HPDE6-E6E7 (cell line): ENCODE measurements at regions not wholly inside any gene's neighbourhood (a gene's known extent, or its start where the extent isn't known, plus 50 kb on each side); places are given as distances from the start of the nearest gene placed in this dataset.

Experiments used
- DNase-seq: peaks from one replicate; pipeline ENCODE4 v3.0.0; 2011; ENCODE audit warnings: missing footprints; ENCODE audit errors: extremely low spot score

GRCh38 chr7:131221061-131221460 is 106.6 kb upstream of the MKLN1 start:
- DNase-seq: no peak

GRCh38 chr7:131222171-131222570 is 105.5 kb upstream of the MKLN1 start:
- DNase-seq: no peak

DNA sequence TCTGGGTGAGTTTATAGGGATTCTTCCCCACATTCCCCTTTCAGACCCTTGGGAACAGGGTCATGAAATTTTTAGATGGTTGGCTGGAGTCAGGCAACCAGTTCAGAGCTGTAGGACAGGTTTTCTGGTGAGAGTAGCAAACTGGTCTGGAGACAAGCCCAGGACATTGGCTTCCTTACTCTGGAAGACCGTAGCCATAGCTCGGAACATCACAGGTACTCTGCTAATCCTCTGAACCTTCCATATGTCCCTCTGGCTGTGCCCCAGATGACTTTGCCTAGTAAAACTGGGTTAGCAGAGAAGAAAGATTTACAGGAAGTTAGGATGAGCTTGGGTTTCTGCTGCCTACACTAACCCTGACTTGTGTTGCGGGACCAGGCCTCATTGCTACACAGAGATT is 104.5 kb upstream of the MKLN1 start:
- no peak for DNase-seq

DNA sequence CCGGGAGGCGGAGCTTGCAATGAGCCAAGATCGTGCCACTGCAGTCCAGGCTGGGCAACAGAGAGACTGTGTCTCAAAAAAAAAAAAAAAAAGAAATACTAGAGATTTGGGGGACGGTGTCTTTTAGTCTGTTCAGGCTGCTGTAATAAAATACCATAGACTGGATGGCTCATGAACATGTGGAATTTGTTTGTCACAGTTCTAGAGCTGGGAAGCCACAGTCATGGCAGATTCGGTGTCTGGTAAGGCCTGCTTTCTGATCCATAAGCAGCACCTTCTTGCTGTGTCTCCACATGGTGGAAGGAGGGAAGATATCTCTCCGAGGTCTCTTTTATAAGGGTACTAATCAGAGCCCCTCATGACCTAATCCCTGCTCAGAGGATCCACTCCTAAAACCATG is 102.7 kb upstream of the MKLN1 start:
- DNase-seq: no peak

DNA sequence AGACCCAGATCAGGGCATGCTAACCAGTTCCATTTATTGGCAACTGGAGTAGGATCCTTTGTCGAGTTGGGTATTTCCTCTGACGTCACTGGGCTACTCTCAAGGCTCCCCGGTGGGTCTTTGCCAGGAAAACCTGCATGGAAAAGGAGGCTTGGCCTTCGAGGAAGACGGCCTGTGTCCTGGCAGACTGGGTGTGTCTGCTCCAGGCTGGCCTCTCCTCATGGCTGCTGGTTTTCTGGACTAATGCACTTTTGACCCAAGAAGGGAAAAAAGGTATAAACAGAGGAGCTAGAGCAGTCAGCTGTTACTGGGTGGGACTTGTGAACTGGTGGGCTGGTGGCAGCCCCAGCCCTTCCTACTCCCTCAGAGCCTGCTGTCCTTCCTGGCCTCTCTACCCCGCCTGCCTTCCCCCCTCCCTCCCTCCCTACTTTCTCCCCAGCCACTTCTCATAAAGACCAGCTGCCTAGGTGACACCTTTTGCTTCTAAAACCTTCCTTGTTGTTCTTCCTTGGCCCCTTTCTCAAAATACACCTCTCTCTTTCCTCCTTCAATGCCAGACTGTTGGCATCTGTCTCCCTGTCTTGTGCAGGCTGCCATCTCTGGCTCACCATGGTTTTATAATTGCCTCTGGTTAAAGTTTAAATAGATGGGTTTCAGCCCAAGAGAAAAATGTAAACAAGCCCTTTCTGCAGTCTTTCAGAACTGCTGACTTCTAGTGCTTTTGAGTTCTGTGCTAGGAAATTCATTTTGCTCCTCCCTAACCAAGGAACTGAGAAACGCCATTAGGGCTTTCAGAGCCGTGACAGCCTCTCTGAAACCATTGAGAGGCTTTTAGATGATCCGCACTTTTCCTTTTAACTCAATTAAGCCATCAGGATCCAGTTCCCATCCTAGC is 101.8 kb upstream of the MKLN1 start:
- no peak for DNase-seq

DNA sequence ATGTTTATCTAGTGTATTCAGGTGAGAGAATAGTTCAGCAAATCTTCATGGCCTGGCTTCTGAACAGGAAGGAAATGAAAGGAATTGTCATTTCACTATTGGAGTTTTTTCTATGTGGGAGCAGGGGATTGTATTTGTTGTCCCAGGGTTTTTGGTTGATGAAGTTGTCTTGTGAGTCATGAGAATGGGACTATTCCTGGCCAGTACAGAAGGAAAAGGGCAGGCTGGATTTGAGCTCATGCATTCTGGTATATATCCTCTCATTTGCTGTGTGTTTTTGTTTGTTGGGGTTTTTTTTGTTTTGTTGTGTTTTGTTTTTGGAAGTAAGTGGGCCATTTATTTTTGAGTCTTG is 101.2 kb upstream of the MKLN1 start:
- no peak for DNase-seq

DNA sequence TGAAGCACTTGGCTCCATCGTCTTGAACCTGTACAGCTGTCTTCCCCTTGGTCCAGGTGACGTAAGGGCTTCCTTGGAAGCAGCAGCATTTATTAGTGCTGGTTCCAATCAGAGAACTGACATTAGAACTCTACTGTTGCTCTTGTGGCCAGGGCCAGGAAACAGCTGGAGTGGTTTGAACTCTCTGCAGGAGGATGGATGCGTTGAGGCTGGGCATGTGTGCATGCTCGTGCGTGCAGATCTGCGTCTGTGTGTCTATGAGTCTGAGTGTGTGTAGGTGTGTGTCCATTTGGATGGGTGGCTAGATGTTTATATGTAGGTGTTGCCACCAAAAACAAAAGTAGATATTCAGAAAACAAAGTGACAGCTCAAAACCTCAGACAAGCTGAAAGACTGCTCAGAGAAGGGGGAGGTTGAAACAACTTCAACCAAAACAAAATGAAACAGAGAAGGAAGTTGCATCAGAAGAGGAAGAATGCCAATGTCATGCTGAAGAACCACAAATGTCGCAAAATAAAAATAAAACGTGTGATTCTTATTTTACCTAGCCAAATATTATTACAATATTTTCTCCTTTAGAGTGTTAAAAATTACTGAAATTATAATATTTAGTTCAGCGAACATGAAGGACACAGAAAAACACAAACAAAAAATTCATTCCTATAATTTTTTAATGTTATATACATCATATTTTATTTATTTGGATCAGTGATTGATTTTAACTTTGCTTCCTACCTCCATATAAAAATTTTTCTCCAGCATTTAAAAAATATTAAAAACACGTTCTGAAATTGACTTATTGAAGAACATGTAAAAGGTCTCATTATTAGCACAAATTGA is 96.1 kb upstream of the MKLN1 start:
- DNase-seq: no peak

DNA sequence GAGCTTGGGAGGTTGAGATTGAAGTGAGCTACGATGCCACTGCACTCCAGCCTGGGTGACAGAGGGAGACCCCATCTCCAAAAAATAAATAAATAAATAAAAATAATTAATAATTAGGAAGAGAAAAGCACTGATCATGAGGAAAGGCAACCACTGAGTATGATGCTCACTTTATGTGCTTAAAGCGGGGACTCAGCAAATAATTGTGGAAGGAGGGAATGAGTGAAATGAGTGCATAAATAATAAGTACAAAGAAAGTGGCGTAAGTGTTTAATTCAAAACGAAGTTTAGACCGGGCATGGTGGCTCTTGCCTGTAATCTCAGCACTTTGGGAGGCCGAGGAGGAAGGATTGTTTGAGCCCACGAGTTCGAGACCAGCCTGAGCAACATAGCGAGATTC is 94.9 kb upstream of the MKLN1 start:
- DNase-seq: no peak

- DNase-seq: no peak
These were observed 94.5 kb upstream of the MKLN1 start for GRCh38 chr7:131233193-131233592.

- DNase-seq: no peak
These were observed 92.8 kb upstream of the MKLN1 start for GRCh38 chr7:131234719-131235488.

DNA sequence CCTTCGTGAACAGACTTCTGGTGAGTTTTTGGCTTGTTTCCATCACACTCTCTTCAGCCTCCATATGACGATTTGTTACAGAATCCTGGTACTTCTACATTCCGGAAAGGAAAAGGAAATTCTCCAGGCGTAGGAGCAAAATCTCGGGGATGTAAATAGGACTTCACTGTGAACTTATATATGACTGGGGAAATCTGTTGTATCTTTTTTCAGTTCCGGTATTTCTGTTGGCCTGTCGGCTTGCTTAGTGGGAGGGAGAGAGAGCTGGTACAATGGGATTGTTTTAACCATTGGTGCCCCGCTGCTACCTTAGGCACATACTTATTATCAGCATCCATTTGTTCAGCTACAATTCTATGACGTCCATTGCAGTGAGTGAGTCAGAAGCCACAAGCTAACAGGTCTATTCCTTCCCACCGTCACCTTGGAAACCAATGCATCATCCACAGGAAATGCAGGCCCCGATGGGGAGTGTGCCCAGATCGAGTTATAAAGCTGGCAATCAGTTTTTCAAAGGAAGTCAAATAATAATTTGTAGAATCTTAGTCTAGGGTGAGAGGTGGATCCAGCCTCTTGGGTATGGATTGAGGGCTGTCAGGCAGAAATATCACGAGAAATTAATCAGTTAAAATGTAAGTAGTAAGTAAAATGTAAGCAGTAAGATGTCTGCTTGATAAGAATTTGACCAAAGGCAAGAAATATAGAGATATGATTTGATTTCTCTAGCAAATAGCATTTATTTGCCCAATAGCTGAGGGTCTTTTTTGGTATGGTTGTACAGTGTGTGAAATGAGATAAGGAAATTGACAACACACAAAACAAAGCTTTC is 92.0 kb upstream of the MKLN1 start:
- DNase-seq: peak; percentile 95

DNA sequence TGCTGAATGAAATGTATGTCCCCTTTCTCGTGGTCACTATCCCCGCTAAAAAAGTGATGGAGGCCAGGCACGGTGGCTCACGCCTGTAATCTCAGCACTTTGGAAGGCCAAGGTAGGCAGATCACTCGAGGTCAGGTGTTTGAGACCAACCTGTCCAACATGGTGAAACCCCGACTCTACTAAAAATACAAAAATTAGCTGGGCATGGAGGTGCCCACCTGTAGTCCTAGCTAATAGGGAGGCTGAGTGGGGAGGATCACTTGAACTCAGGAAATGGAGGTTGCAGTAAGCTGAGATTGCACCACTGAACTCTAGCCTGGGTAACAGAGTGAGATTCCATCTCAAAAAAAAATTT is 91.4 kb upstream of the MKLN1 start:
- DNase-seq: no peak

DNA sequence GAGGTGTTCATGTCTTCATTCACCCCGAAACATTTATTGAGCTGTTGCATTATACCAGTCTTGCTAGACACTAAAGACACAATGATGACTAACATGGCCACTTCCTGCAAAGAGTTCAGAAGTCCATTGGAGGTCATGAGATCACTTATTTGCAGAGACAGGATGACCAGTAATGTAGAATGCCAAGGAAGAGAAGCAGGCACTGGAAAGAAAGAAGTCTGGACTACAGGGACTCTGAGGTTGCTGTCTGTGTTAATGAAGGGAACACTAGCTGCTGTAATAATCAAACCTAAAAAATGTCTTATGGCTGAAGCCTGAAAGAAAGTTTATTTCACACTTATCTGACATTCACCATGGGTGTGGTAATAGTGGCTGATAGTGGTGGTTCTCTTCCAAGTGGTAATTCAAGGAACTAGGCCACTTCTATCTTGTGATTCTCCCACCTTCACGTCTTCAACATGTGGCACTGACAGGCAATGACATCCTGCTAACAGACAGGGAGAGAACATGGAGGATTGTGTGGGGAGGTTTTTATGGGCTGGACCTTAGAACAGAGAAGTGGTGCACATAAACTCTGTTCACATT is 89.2 kb upstream of the MKLN1 start:
- no peak for DNase-seq

GRCh38 chr7:131241386-131241785 is 86.3 kb upstream of the MKLN1 start:
- DNase-seq: no peak

GRCh38 chr7:131242123-131242650 is 85.5 kb upstream of the MKLN1 start:
- no peak for DNase-seq

- peak; percentile 77 for DNase-seq
These were observed 83.3 kb upstream of the MKLN1 start for GRCh38 chr7:131244259-131244852.

- peak; percentile 82 for DNase-seq
These were observed 78.7 kb upstream of the MKLN1 start for GRCh38 chr7:131249003-131249402.

- no peak for DNase-seq
These were observed 78.2 kb upstream of the MKLN1 start for GRCh38 chr7:131249483-131249882.

DNA sequence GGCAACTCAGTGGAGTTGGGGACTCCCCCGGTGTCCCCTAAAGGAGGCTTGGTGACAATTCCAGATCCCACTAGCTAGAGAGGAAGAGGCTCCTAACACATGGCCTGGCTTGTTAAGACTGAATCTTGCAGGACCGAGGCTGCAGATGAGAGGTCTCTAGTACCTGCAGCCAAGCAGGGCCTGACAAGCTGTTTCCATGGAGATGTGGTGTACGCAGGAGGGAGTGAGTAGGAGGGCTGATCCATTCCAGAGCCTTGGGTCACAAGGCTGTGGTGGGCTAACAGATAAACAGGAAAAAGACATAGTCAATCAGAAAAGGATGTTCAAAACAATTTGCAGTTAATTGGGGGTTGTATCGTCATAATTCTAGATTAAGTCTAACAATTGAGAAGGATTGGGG is 77.3 kb upstream of the MKLN1 start:
- DNase-seq: no peak

GRCh38 chr7:131251371-131251770 is 76.3 kb upstream of the MKLN1 start:
- DNase-seq: no peak
